ENCODE measurements at regions not wholly inside any gene's neighbourhood (a gene's known extent, or its start where the extent isn't known, plus 50 kb on each side); places are given as distances from the start of the nearest gene placed in this dataset.

DNA sequence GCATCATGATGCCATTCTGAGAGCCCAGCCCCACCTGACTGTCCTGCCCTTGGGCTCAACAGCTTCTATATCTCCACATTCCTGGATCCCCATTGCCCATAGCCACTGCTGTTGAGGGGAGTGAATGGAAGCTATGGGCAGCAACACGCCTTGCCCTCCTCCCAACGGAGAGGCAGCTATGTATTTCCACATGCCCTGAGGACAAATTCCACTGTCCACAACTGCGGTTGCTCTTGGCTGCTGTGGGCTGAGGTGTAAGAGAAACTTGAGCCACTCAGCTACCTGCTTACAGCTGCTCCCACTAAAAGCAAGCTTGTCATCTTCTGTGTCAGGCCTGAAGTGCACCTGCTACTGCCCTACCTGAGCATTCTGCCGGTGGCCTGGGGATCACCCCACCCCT, 222.9 kb downstream of the PSAT1 start:
- H3K9me3 Mint-ChIP-seq, result peaks cover 16 to 32% (median 22%) of the 10 kb centered on the region in 7 donors
- 100% methylated on average over 1 of the region's 4 CpGs for WGBS (ENCODE audit: insufficient coverage)
- Histone ChIP-seq H3K27me3 (ENCODE audit: control insufficient read depth in 2 of 2, insufficient read depth in 2 of 2, low read length in 2 of 2) (no peaks in the 10 kb centered on the region), H3K4me3 (replicated peaks in 1 of 3; ENCODE audit: low read depth in 2 of 3, low read length in 3 of 3) (no peak overlapping the region), H3K4me1 (ENCODE audit: control insufficient read depth in 1 of 2, insufficient read depth in 2 of 2, low read length in 2 of 2) (no peaks in the 10 kb centered on the region), H3K4me2 (replicated peaks; ENCODE audit: extremely low read depth, low read length, poor library complexity, severe bottlenecking) (no peak overlapping the region), H4K20me1 (ENCODE audit: insufficient read depth, low read length) (no peaks in the 10 kb centered on the region), H2AFZ (ENCODE audit: insufficient read depth, low read depth, low read length, poor library complexity, severe bottlenecking) (no peak overlapping the region), H3K36me3 (replicated peaks in 1 of 2; ENCODE audit: control insufficient read depth in 1 of 2, insufficient read depth in 2 of 2, low read length in 2 of 2) (no peaks in the 10 kb centered on the region), H3K9ac (ENCODE audit: insufficient read depth, low read length, poor library complexity, severe bottlenecking) (no peak overlapping the region), H3K79me2 (ENCODE audit: insufficient read depth, low read length) (no peaks in the 10 kb centered on the region), H3K9me3 (replicated peaks in 1 of 2; ENCODE audit: control insufficient read depth in 1 of 2, insufficient read depth in 1 of 2, low read length in 2 of 2) (peaks cover 13 to 19% of the 10 kb centered on the region in 2 donors), H3K27ac (ENCODE audit: low read depth in 1 of 2, low read length in 2 of 2) (no peak overlapping the region)
- no peaks in the 10 kb centered on the region for H3K36me3 Mint-ChIP-seq
- H3K27ac Mint-ChIP-seq, result no peak overlapping the region
- H3K27me3 Mint-ChIP-seq (ENCODE audit: low read depth in 3 of 3), result peaks cover 0 to 3% (median 0%) of the 10 kb centered on the region in 3 donors
- TF ChIP-seq, protein P1, sequence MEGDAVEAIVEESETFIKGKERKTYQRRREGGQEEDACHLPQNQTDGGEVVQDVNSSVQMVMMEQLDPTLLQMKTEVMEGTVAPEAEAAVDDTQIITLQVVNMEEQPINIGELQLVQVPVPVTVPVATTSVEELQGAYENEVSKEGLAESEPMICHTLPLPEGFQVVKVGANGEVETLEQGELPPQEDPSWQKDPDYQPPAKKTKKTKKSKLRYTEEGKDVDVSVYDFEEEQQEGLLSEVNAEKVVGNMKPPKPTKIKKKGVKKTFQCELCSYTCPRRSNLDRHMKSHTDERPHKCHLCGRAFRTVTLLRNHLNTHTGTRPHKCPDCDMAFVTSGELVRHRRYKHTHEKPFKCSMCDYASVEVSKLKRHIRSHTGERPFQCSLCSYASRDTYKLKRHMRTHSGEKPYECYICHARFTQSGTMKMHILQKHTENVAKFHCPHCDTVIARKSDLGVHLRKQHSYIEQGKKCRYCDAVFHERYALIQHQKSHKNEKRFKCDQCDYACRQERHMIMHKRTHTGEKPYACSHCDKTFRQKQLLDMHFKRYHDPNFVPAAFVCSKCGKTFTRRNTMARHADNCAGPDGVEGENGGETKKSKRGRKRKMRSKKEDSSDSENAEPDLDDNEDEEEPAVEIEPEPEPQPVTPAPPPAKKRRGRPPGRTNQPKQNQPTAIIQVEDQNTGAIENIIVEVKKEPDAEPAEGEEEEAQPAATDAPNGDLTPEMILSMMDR (IDR thresholded peaks at IDR 0.05), result no peak
- intact Hi-C loops (cut with micrococcal nuclease), result no loop called here
- H3K4me3 Mint-ChIP-seq, result no peak overlapping the region
- H3K4me1 Mint-ChIP-seq, result no peaks in the 10 kb centered on the region
- DNase-seq, result no peak

DNA sequence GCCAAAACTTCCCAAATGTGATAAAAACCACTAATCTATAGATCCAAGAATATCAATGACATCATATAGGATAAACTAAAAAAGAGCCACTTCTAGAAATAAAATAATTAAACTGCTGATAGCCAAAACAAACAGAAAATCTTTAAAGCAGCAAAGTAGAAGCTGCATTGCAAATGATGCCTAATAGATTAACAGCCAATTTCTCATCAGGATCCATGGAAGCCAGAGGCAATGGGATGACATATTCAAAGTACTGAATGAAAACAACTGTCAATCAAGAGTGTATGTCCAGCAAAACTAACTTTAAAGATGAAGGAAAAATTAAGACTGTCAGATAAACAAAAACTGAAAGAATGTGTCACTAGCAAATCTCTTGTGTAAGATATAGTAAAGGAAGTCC, 224.8 kb downstream of the PSAT1 start:
- Histone ChIP-seq H3K4me2 (replicated peaks; ENCODE audit: extremely low read depth, low read length, poor library complexity, severe bottlenecking) (no peak overlapping the region), H3K9me3 (replicated peaks in 1 of 2; ENCODE audit: control insufficient read depth in 1 of 2, insufficient read depth in 1 of 2, low read length in 2 of 2) (peaks cover 13 to 19% of the 10 kb centered on the region in 2 donors), H3K4me3 (replicated peaks in 1 of 3; ENCODE audit: low read depth in 2 of 3, low read length in 3 of 3) (no peak overlapping the region), H3K27ac (ENCODE audit: low read depth in 1 of 2, low read length in 2 of 2) (no peak overlapping the region), H3K9ac (ENCODE audit: insufficient read depth, low read length, poor library complexity, severe bottlenecking) (no peak overlapping the region), H3K36me3 (replicated peaks in 1 of 2; ENCODE audit: control insufficient read depth in 1 of 2, insufficient read depth in 2 of 2, low read length in 2 of 2) (no peaks in the 10 kb centered on the region), H3K4me1 (ENCODE audit: control insufficient read depth in 1 of 2, insufficient read depth in 2 of 2, low read length in 2 of 2) (no peaks in the 10 kb centered on the region), H2AFZ (ENCODE audit: insufficient read depth, low read depth, low read length, poor library complexity, severe bottlenecking) (no peak overlapping the region), H3K27me3 (ENCODE audit: control insufficient read depth in 2 of 2, insufficient read depth in 2 of 2, low read length in 2 of 2) (no peaks in the 10 kb centered on the region), H3K79me2 (ENCODE audit: insufficient read depth, low read length) (no peaks in the 10 kb centered on the region), H4K20me1 (ENCODE audit: insufficient read depth, low read length) (no peaks in the 10 kb centered on the region)
- no peaks in the 10 kb centered on the region for H3K27me3 Mint-ChIP-seq (ENCODE audit: low read depth in 3 of 3)
- TF ChIP-seq, protein P1 (IDR thresholded peaks at IDR 0.05), result no peak
- intact Hi-C loops (cut with micrococcal nuclease), result no loop called here
- no peaks in the 10 kb centered on the region for H3K4me1 Mint-ChIP-seq
- no peak overlapping the region for H3K4me3 Mint-ChIP-seq
- H3K27ac Mint-ChIP-seq, result no peak overlapping the region
- DNase-seq, result no peak
- H3K36me3 Mint-ChIP-seq, result no peaks in the 10 kb centered on the region
- peaks cover 12 to 32% (median 22%) of the 10 kb centered on the region in 7 donors for H3K9me3 Mint-ChIP-seq

All from CD14-positive monocyte (primary cell).